Liver (tissue), 7 donors: ENCODE measurements at regions not wholly inside any gene's neighbourhood (a gene's known extent, or its start where the extent isn't known, plus 50 kb on each side); places are given as distances from the start of the nearest gene placed in this dataset.
"Not testable (repeated sequence)": the region's sequence is repeated elsewhere in the genome, so short reads cannot be mapped to it uniquely, and the experiment has no call there.

ENCODE experiments used
- DNase-seq: peaks from one replicate; pipeline ENCODE4 v3.0.0-alpha.2; 2017; ENCODE audit warnings: low spot score
- H3K27ac ChIP-seq, 2 donors: one replicate each; pipeline ENCODE4 v1.7.0; 2013; ENCODE audit warnings: inconsistent platforms in 2 of 2, low read length in 2 of 2, control low read depth in 1 of 2, low read depth in 1 of 2, mild to moderate bottlenecking in 1 of 2
- H3K27me3 ChIP-seq, 4 donors: one replicate each; pipeline versions ENCODE4 v1.6.1 to v1.7.0; 2013; ENCODE audit warnings: low read length in 3 of 4, inconsistent platforms in 1 of 4, mild to moderate bottlenecking in 1 of 4, moderate library complexity in 1 of 4; ENCODE audit not compliant: control insufficient read depth in 4 of 4, insufficient read depth in 4 of 4
- H3K36me3 ChIP-seq, 4 donors: one replicate each; pipeline versions ENCODE4 v1.6.1 to v1.7.0; 2013; ENCODE audit warnings: low read length in 3 of 4, mild to moderate bottlenecking in 3 of 4, low read depth in 1 of 4, moderate library complexity in 1 of 4; ENCODE audit not compliant: control insufficient read depth in 4 of 4, insufficient read depth in 3 of 4
- H3K4me1 ChIP-seq, 4 donors: one replicate each; pipeline versions ENCODE4 v1.6.1 to v1.7.0; 2013; ENCODE audit warnings: low read length in 3 of 4, mild to moderate bottlenecking in 3 of 4, moderate library complexity in 1 of 4; ENCODE audit not compliant: control insufficient read depth in 4 of 4, insufficient read depth in 4 of 4
- H3K4me3 ChIP-seq, 3 donors: one replicate each; pipeline versions ENCODE4 v1.6.1 to v1.7.0; 2013; ENCODE audit warnings: low read length in 3 of 3, control low read depth in 1 of 3, low read depth in 1 of 3, mild to moderate bottlenecking in 1 of 3
- H3K9ac ChIP-seq, 2 donors: one replicate each; pipeline ENCODE4 v1.7.0; 2013; ENCODE audit warnings: low read length in 2 of 2, mild to moderate bottlenecking in 2 of 2, moderate library complexity in 2 of 2, control low read depth in 1 of 2, low read depth in 1 of 2
- H3K9me3 ChIP-seq, 4 donors: one replicate each; pipeline versions ENCODE4 v1.6.1 to v1.7.0; 2013; ENCODE audit warnings: low read length in 3 of 4; ENCODE audit not compliant: control insufficient read depth in 4 of 4
- EGR1 ChIP-seq, 2 donors: IDR thresholded peaks; 2 replicates each; pipeline ENCODE4 v1.6.1; 2016 to 2018; ENCODE audit warnings: antibody characterized with exemption in 2 of 2, low read depth in 2 of 2
- FOXA1 ChIP-seq: IDR thresholded peaks from 2 replicates; pipeline ENCODE4 v1.6.1; 2016; ENCODE audit warnings: antibody characterized with exemption
- FOXA2 ChIP-seq: IDR thresholded peaks from 2 replicates; pipeline ENCODE4 v1.6.1; 2016; ENCODE audit warnings: antibody characterized with exemption
- GABPA ChIP-seq, 2 donors: IDR thresholded peaks in 1 of 2; conservative IDR thresholded peaks in 1 of 2; 2 replicates each; pipeline ENCODE4 v1.6.1; 2016; ENCODE audit warnings: antibody characterized with exemption in 2 of 2, mild to moderate bottlenecking in 1 of 2, moderate library complexity in 1 of 2
- HNF4G ChIP-seq: IDR thresholded peaks from 2 replicates; pipeline ENCODE4 v1.6.1; 2016; ENCODE audit warnings: antibody characterized with exemption
- JUND ChIP-seq, 2 donors: IDR thresholded peaks; 2 replicates each; pipeline ENCODE4 v1.6.1; 2016; ENCODE audit warnings: antibody characterized with exemption in 2 of 2
- NR2F2 ChIP-seq: IDR thresholded peaks from 2 replicates; pipeline ENCODE4 v1.6.1; 2016; ENCODE audit warnings: antibody characterized with exemption
- RAD21 ChIP-seq, 2 donors: IDR thresholded peaks; 2 replicates each; pipeline ENCODE4 v1.6.1; 2016; ENCODE audit warnings: antibody characterized with exemption in 2 of 2, mild to moderate bottlenecking in 2 of 2
- RXRA ChIP-seq, 2 donors: IDR thresholded peaks; 2 replicates each; pipeline ENCODE4 v1.6.1; 2017 to 2018; ENCODE audit warnings: antibody characterized with exemption in 2 of 2, mild to moderate bottlenecking in 1 of 2
- TAF1 ChIP-seq: conservative IDR thresholded peaks from 2 replicates; pipeline ENCODE4 v1.6.1; 2016; ENCODE audit warnings: antibody characterized with exemption, mild to moderate bottlenecking
- YY1 ChIP-seq: IDR thresholded peaks from 2 replicates; pipeline ENCODE4 v1.6.1; 2016; ENCODE audit warnings: antibody characterized with exemption, mild to moderate bottlenecking
- WGBS: extraction: QIAGEN DNeasy Blood & Tissue Kit; methylation state at CpG from one replicate; pipeline ENCODE4 v1.1.7; 2013; 5-methylcytosine and 5-hydroxymethylcytosine counted together
- TF ChIP-seq, protein P1 (sequence below): IDR thresholded peaks from 2 replicates; pipeline ENCODE4 v1.6.1; 2016; ENCODE audit warnings: antibody characterized with exemption
- TF ChIP-seq, protein P2 (sequence below): IDR thresholded peaks from 2 replicates; pipeline ENCODE4 v1.6.1; 2016; ENCODE audit warnings: antibody characterized with exemption
- TF ChIP-seq, protein P3 (sequence below): IDR thresholded peaks from 2 replicates; pipeline ENCODE4 v1.6.1; 2016; ENCODE audit warnings: antibody characterized with exemption
- TF ChIP-seq, protein P4 (sequence below): IDR thresholded peaks from 2 replicates; pipeline ENCODE4 v1.6.1; 2016; ENCODE audit warnings: antibody characterized with exemption, mild to moderate bottlenecking
- donor health status: healthy.
- donor health status: healthy.
- donor health status: healthy.
- donor health status: healthy.

DNA sequence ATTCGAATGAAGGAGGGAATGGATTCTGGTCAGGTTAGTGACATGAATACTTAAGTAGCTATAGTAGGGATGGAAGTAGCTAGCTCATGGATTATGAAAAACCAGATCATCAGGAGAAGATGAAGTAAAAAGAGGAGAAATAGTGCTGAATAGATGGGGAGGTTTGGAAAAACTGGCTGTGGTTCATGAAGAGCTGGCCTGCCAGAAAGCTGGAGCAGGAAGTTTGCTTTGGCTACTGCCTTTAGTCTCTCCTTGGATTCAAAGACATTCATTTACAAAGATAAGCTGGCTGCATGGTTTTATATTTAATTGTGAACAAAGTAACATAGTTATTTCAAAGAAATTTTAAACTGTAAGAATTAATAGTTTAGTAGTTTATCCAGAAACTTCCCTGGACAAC is 567.0 kb downstream of the RIT2 start:
- H3K4me3 ChIP-seq = no peak overlapping the region
- WGBS = 89% methylated on average over 1 of the region's 1 CpG
- H3K4me1 ChIP-seq = no peaks in the 10 kb centered on the region
- H3K27ac ChIP-seq = no peak overlapping the region
- no peaks in the 10 kb centered on the region for H3K27me3 ChIP-seq
- TF ChIP-seq, protein P1, sequence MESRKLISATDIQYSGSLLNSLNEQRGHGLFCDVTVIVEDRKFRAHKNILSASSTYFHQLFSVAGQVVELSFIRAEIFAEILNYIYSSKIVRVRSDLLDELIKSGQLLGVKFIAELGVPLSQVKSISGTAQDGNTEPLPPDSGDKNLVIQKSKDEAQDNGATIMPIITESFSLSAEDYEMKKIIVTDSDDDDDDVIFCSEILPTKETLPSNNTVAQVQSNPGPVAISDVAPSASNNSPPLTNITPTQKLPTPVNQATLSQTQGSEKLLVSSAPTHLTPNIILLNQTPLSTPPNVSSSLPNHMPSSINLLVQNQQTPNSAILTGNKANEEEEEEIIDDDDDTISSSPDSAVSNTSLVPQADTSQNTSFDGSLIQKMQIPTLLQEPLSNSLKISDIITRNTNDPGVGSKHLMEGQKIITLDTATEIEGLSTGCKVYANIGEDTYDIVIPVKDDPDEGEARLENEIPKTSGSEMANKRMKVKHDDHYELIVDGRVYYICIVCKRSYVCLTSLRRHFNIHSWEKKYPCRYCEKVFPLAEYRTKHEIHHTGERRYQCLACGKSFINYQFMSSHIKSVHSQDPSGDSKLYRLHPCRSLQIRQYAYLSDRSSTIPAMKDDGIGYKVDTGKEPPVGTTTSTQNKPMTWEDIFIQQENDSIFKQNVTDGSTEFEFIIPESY = no peak
- no peak for TF ChIP-seq JUND (IDR thresholded peaks at IDR 0.05)
- H3K9ac ChIP-seq = no peak overlapping the region
- no peak for DNase-seq
- H3K36me3 ChIP-seq = no peaks in the 10 kb centered on the region
- no peaks in the 10 kb centered on the region for H3K9me3 ChIP-seq

DNA sequence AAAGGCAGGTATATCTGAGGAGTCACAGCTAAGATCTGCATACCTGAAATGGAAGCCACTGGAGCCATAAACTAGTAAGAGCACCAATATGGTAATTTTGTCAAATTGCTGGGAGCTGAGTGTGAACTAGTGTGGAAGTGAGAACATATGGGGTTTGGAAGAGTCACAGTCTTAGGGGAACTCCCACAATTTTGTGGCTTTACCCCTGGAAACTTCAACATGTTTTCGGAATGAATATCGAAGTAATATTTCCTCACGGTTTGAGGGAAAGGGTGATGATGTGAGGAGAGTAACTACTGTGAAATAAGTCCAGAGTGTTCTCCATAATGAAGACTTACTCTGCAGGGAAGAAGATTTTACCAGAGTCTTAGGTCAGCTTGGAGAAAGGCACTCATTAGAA is 565.9 kb downstream of the RIT2 start:
- Histone ChIP-seq H3K36me3 (no peaks in the 10 kb centered on the region), H3K4me1 (no peaks in the 10 kb centered on the region), H3K27ac (no peak overlapping the region), H3K9ac (no peak overlapping the region), H3K9me3 (no peaks in the 10 kb centered on the region), H3K4me3 (no peak overlapping the region), H3K27me3 (no peaks in the 10 kb centered on the region)
- TF ChIP-seq HNF4G (no peak), TAF1 (no peak), GABPA (IDR thresholded peaks at IDR 0.05 in 1 of 2, conservative IDR thresholded peaks at IDR 0.05 in 1 of 2) (no peak), YY1 (no peak), JUND (IDR thresholded peaks at IDR 0.05) (no peak), RXRA (IDR thresholded peaks at IDR 0.05) (no peak), EGR1 (IDR thresholded peaks at IDR 0.05; ENCODE audit: low read depth in 2 of 2) (no peak), FOXA2 (no peak), NR2F2 (no peak), RAD21 (IDR thresholded peaks at IDR 0.05) (no peak), FOXA1 (no peak)
- TF ChIP-seq, protein P2, sequence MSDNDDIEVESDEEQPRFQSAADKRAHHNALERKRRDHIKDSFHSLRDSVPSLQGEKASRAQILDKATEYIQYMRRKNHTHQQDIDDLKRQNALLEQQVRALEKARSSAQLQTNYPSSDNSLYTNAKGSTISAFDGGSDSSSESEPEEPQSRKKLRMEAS = no peak
- TF ChIP-seq, protein P3, sequence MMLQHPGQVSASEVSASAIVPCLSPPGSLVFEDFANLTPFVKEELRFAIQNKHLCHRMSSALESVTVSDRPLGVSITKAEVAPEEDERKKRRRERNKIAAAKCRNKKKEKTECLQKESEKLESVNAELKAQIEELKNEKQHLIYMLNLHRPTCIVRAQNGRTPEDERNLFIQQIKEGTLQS = no peak
- TF ChIP-seq, protein P4, sequence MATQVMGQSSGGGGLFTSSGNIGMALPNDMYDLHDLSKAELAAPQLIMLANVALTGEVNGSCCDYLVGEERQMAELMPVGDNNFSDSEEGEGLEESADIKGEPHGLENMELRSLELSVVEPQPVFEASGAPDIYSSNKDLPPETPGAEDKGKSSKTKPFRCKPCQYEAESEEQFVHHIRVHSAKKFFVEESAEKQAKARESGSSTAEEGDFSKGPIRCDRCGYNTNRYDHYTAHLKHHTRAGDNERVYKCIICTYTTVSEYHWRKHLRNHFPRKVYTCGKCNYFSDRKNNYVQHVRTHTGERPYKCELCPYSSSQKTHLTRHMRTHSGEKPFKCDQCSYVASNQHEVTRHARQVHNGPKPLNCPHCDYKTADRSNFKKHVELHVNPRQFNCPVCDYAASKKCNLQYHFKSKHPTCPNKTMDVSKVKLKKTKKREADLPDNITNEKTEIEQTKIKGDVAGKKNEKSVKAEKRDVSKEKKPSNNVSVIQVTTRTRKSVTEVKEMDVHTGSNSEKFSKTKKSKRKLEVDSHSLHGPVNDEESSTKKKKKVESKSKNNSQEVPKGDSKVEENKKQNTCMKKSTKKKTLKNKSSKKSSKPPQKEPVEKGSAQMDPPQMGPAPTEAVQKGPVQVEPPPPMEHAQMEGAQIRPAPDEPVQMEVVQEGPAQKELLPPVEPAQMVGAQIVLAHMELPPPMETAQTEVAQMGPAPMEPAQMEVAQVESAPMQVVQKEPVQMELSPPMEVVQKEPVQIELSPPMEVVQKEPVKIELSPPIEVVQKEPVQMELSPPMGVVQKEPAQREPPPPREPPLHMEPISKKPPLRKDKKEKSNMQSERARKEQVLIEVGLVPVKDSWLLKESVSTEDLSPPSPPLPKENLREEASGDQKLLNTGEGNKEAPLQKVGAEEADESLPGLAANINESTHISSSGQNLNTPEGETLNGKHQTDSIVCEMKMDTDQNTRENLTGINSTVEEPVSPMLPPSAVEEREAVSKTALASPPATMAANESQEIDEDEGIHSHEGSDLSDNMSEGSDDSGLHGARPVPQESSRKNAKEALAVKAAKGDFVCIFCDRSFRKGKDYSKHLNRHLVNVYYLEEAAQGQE = no peak
- TF ChIP-seq, protein P1 = no peak
- no peak for DNase-seq
- 97% methylated on average over 3 of the region's 3 CpGs for WGBS

DNA sequence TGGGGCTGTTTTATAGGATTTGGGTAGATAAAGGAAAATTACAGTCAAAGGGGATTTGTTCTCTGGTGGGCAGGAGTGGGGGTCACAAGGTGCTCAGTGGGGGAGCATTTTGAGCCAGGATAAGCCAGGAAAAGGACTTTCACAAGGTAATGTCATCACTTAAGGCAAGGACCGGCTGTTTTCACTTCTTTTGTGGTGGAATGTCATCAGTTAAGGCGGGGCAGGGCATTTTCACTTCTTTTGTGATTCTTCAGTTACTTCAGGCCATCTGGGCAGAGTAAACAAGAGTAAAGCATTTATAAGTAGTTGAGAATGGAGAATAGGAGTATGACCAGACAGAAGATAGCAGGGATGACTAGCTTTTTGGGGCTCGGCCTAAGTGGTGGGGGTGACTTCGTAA is 562.9 kb downstream of the RIT2 start:
- H3K36me3 ChIP-seq, DNase-seq, H3K27ac ChIP-seq, H3K27me3 ChIP-seq, H3K9me3 ChIP-seq, H3K4me3 ChIP-seq, H3K4me1 ChIP-seq, H3K9ac ChIP-seq: not testable (repeated sequence)
- 70% methylated on average over 4 of the region's 4 CpGs for WGBS
